ENCODE measurements at regions not wholly inside any gene's neighbourhood (a gene's known extent, or its start where the extent isn't known, plus 50 kb on each side); places are given as distances from the start of the nearest gene placed in this dataset.

DNA sequence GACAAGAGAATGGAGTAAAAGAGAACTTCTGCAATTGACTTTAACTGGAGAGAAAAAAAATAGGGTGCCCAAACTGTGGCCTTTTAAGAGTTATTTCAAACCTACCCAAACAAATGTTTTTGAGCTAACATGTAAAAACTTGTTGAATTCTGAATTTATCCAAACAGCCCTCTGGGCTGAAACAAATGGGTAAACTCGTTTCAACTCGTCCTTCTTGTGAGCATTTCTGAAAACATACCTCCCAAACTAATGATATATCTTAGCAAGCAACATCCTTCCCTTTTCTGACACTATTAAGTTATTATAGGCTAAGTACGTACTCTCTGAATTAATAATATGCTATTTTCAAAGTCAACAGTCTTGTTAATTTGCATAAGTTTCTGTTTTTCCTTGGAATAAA is 793.0 kb upstream of the ACVR2A start:
- WGBS, 2 donors, result 79 to 84% methylated on average over 3 of the region's 3 CpGs
- TF ChIP-seq, protein P1, sequence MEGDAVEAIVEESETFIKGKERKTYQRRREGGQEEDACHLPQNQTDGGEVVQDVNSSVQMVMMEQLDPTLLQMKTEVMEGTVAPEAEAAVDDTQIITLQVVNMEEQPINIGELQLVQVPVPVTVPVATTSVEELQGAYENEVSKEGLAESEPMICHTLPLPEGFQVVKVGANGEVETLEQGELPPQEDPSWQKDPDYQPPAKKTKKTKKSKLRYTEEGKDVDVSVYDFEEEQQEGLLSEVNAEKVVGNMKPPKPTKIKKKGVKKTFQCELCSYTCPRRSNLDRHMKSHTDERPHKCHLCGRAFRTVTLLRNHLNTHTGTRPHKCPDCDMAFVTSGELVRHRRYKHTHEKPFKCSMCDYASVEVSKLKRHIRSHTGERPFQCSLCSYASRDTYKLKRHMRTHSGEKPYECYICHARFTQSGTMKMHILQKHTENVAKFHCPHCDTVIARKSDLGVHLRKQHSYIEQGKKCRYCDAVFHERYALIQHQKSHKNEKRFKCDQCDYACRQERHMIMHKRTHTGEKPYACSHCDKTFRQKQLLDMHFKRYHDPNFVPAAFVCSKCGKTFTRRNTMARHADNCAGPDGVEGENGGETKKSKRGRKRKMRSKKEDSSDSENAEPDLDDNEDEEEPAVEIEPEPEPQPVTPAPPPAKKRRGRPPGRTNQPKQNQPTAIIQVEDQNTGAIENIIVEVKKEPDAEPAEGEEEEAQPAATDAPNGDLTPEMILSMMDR (IDR thresholded peaks at IDR 0.05), result no peak
- no peak for TF ChIP-seq POLR2A (IDR thresholded peaks at IDR 0.05)

DNA sequence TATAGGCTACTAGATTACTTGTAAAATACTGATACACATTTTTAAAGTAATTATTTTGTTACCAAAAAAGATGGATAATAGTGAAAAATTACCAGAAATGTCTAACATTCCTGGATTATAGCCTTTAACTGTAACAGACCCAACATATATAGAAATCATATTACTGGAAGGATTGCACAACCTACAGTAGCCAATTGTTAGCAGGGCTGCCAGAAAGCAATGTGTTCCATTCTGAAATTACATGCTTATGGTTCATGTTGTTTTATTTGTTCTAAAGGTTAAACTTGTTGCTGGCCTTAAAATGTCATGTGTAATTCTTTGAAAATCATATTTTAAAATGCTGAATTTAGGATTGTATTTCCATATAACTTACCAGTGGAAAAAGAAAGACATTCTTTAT is 793.6 kb upstream of the ACVR2A start:
- no peak for DNase-seq
- H3K9me3 ChIP-seq, result no peaks in the 10 kb centered on the region
- H3K4me1 ChIP-seq, result no peaks in the 10 kb centered on the region
- H3K4me3 ChIP-seq, result no peak overlapping the region
- no peak overlapping the region for H3K27ac ChIP-seq
- intact Hi-C loops (cut with DNase I; ENCODE audit: low total_unique reads), result no loop called here
- no peaks in the 10 kb centered on the region for H3K27me3 ChIP-seq
- H3K36me3 ChIP-seq (ENCODE audit: low read depth, missing control alignments), result no peaks in the 10 kb centered on the region
- TF ChIP-seq, protein P1 (IDR thresholded peaks at IDR 0.05), result no peak
- no peak for TF ChIP-seq POLR2A (IDR thresholded peaks at IDR 0.05)

More for the DNA sequence above, 793.0 kb upstream of the ACVR2A start:
- DNase-seq, result no peak
- Histone ChIP-seq H3K27ac (no peak overlapping the region), H3K36me3 (ENCODE audit: low read depth, missing control alignments) (no peaks in the 10 kb centered on the region), H3K4me3 (no peak overlapping the region), H3K9me3 (no peaks in the 10 kb centered on the region), H3K27me3 (no peaks in the 10 kb centered on the region), H3K4me1 (no peaks in the 10 kb centered on the region)
- intact Hi-C loops (cut with DNase I; ENCODE audit: low total_unique reads), result no loop called here

DNA sequence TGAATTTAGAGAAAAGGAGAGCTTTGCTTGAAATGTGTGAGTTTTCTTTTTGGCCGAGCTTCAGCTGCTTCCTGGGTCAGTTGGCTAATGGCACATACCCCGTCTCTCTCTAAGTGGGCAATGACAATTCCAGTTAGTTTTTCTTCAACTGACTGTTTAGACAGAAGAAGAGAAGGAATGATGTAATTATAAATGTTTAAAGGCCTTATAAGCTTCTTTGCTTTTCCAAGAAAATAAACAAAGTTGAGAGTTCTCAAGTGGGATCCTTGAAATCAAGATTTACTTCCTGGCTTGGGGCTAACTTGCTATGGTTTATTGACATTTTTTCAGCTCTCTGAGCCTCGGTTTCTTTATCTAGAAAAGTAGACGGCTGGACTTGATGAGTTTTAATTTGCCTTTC is 794.9 kb upstream of the ACVR2A start:
- no peaks in the 10 kb centered on the region for H3K36me3 ChIP-seq (ENCODE audit: low read depth, missing control alignments)
- WGBS, 2 donors, result 59 to 66% methylated on average over 4 of the region's 4 CpGs
- no peaks in the 10 kb centered on the region for H3K4me1 ChIP-seq
- DNase-seq, result no peak
- H3K27ac ChIP-seq, result no peak overlapping the region
- H3K9me3 ChIP-seq, result no peaks in the 10 kb centered on the region
- intact Hi-C loops (cut with DNase I; ENCODE audit: low total_unique reads), result loop anchor here (2.0 kb wide), 1 partner anchor 63 kb away; no protein-coding TSS in a partner anchor
- H3K27me3 ChIP-seq, result no peaks in the 10 kb centered on the region
- H3K4me3 ChIP-seq, result no peak overlapping the region
- TF ChIP-seq POLR2A (IDR thresholded peaks at IDR 0.05), result no peak
- TF ChIP-seq, protein P1 (IDR thresholded peaks at IDR 0.05), result no peak

DNA sequence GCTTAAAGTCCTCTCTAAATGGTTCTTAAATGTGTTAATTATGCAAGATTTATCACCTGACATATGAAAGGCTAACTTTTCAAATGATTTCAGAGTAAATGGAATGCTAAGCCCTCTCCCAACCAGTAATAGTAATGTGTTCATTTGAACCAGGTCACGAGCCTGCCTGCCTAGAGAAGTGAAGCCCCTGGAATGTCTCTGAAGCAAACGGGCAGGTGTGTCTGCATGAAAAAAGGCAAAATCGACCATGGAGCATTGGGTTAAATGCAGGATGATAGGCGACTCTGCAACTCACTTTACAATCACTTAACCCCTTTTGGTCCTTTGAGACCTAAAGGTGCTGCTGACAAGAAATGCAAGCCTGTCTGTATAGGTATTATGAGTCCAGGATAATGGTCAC is 798.4 kb upstream of the ACVR2A start:
- no peak overlapping the region for H3K27ac ChIP-seq
- no peaks in the 10 kb centered on the region for H3K27me3 ChIP-seq
- intact Hi-C loops (cut with DNase I; ENCODE audit: low total_unique reads), result no loop called here
- H3K9me3 ChIP-seq, result no peaks in the 10 kb centered on the region
- H3K36me3 ChIP-seq (ENCODE audit: low read depth, missing control alignments), result no peaks in the 10 kb centered on the region
- H3K4me3 ChIP-seq, result no peak overlapping the region
- no peak for DNase-seq
- WGBS, 2 donors, result 78 to 84% methylated on average over 4 of the region's 4 CpGs
- H3K4me1 ChIP-seq, result no peaks in the 10 kb centered on the region
- TF ChIP-seq, protein P1 (IDR thresholded peaks at IDR 0.05), result no peak
- TF ChIP-seq POLR2A (IDR thresholded peaks at IDR 0.05), result no peak

DNA sequence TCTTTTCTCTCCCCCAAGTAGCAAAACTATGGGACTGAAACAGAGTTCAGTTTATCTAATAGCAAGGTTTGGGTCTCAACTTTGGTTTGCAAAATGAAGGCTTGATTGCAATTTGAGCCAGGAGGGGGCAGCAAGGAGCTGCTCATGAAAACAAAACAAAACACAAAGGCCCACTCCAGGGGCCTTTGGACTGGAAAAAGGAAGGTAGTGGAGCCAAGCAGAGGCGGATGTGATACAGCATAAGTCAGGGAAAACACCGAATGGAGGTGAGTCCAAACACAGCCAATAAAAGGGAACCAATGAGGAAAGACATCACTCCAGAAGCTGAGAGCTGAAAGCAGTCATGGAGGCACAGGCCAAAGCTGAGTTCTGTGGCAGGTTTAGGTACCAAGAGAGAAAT is 799.7 kb upstream of the ACVR2A start:
- H3K27ac ChIP-seq, result no peak overlapping the region
- no peaks in the 10 kb centered on the region for H3K4me1 ChIP-seq
- intact Hi-C loops (cut with DNase I; ENCODE audit: low total_unique reads), result no loop called here
- H3K36me3 ChIP-seq (ENCODE audit: low read depth, missing control alignments), result no peaks in the 10 kb centered on the region
- TF ChIP-seq, protein P1 (IDR thresholded peaks at IDR 0.05), result peak in 2 of 3 experiments; percentile 36 to 61
- TF ChIP-seq POLR2A (IDR thresholded peaks at IDR 0.05), result no peak
- WGBS, 2 donors, result 61 to 66% methylated on average over 2 of the region's 2 CpGs
- peak; percentile 58 for DNase-seq
- no peak overlapping the region for H3K4me3 ChIP-seq
- no peaks in the 10 kb centered on the region for H3K27me3 ChIP-seq
- no peaks in the 10 kb centered on the region for H3K9me3 ChIP-seq

All from testis (tissue), 2 donors.